K562 (cell line): ENCODE measurements at regions not wholly inside any gene's neighbourhood (a gene's known extent, or its start where the extent isn't known, plus 50 kb on each side); places are given as distances from the start of the nearest gene placed in this dataset.

Experiments used
- ATAC-seq: fragments of 200-7000 bp; cut with Tn5 transposase; 3 replicates; pipeline ENCODE4 v1.9.1; 2020; ENCODE audit warnings: moderate library complexity
- BruUV-seq: library from RNA; stranded (reverse); fragments of 400-500 nt; replicated peaks from 2 replicates; lab custom pipeline; 2021; lab: Mats Ljungman, UMichigan
- CTCF ChIA-PET: fragments of 300-600 bp; formaldehyde crosslinking; extraction: SDS; loops from one replicate; lab custom pipeline; 2021; ENCODE audit warnings: low intra/inter-chr PET ratio; lab: Yijun Ruan, JAX
- POLR2A ChIA-PET: fragments of 300-600, 350-650 bp; sonication (Branson Sonifier 250); formaldehyde crosslinking; extraction: SDS; loops from one replicate; lab custom pipeline; 2021; ENCODE audit warnings: antibody characterized with exemption, inconsistent platforms; lab: Yijun Ruan, JAX
- DNase-seq, 4 experiments: peaks; one replicate each; pipeline versions ENCODE4 v3.0.0 to v3.0.0-alpha.2; 2011 to 2018; ENCODE audit warnings: low spot score in 3 of 4, mixed read lengths in 3 of 4; ENCODE audit errors: extremely low read depth in 1 of 4
- FAIRE-seq: peaks from 2 replicates; lab custom pipeline; 2011; peaks lifted over from hg19 to GRCh38; lab: Jason Lieb, UNC
- H2AFZ ChIP-seq: 2 replicates; pipeline ENCODE4 v1.6.0; 2011; ENCODE audit warnings: low read depth, low read length, control low read depth, inconsistent platforms
- H3K27ac ChIP-seq: fragments of 200-600 bp; 3 replicates; pipeline ENCODE4 v1.8.0; 2011; ENCODE audit warnings: low read depth, mild to moderate bottlenecking, control low read depth, inconsistent platforms, low read length, moderate library complexity, mixed read lengths; ENCODE audit errors: extremely low read depth
- H3K27me3 ChIP-seq, 2 experiments: fragments of 300-600 bp in 1 of 2; 2 replicates in 1 of 2; 3 replicates in 1 of 2; pipeline versions ENCODE4 v1.6.0 to v1.8.0; 2011; ENCODE audit warnings: inconsistent platforms in 2 of 2, low read length in 2 of 2, mild to moderate bottlenecking in 1 of 2, mixed read lengths in 1 of 2, moderate library complexity in 1 of 2; ENCODE audit not compliant: control insufficient read depth in 2 of 2, insufficient read depth in 2 of 2
- H3K36me3 ChIP-seq: fragments of 300-600 bp; 3 replicates; pipeline ENCODE4 v1.8.0; 2011; ENCODE audit warnings: mild to moderate bottlenecking, low read length, inconsistent platforms; ENCODE audit not compliant: control insufficient read depth, insufficient read depth
- H3K4me1 ChIP-seq, 2 experiments: fragments of 200-600 bp in 1 of 2; replicated peaks in 1 of 2; 2 replicates in 1 of 2; 3 replicates in 1 of 2; pipeline versions ENCODE4 v1.5.1 to v1.8.0; 2011; ENCODE audit warnings: inconsistent platforms in 2 of 2, low read length in 2 of 2, mild to moderate bottlenecking in 1 of 2, mixed read lengths in 1 of 2, moderate library complexity in 1 of 2; ENCODE audit not compliant: control insufficient read depth in 2 of 2, insufficient read depth in 2 of 2
- H3K4me2 ChIP-seq: 2 replicates; pipeline ENCODE4 v1.6.1; 2011; ENCODE audit warnings: low read length, control low read depth, inconsistent platforms, mixed read lengths; ENCODE audit not compliant: insufficient read depth
- H3K4me3 ChIP-seq: fragments of 200-600 bp; sonication (generic), shearing (Covaris generic); 2 replicates; pipeline ENCODE4 v1.5.1; 2016; ENCODE audit warnings: control low read depth, inconsistent platforms
- H3K79me2 ChIP-seq: fragments of 200-600 bp; 3 replicates; pipeline ENCODE4 v1.8.0; 2011; ENCODE audit warnings: low read length, inconsistent platforms; ENCODE audit not compliant: control insufficient read depth, insufficient read depth
- H3K9ac ChIP-seq, 2 experiments: 2 replicates each; pipeline versions ENCODE4 v1.6.0 to v1.6.1; 2011; ENCODE audit warnings: low read depth in 2 of 2, low read length in 2 of 2, control low read depth in 1 of 2, inconsistent platforms in 1 of 2, mild to moderate bottlenecking in 1 of 2, mixed read lengths in 1 of 2; ENCODE audit not compliant: insufficient read depth in 1 of 2
- H3K9me1 ChIP-seq: one replicate; pipeline ENCODE4 v1.6.0; 2011; ENCODE audit warnings: inconsistent platforms, mild to moderate bottlenecking, low read length, moderate library complexity; ENCODE audit not compliant: control insufficient read depth, insufficient read depth
- H3K9me3 ChIP-seq: replicated peaks from 2 replicates; pipeline ENCODE4 v1.5.1; 2011; ENCODE audit warnings: low read depth, low read length, inconsistent platforms; ENCODE audit not compliant: control insufficient read depth, insufficient read depth
- H4K20me1 ChIP-seq: replicated peaks from 2 replicates; pipeline ENCODE4 v1.6.1; 2011; ENCODE audit warnings: low read length, inconsistent platforms, mixed read lengths; ENCODE audit not compliant: control insufficient read depth, insufficient read depth
- CHD4 ChIP-seq: fragments of 200-600 bp; sonication (generic); IDR thresholded peaks from 3 replicates; pipeline ENCODE4 v1.6.1; 2012; ENCODE audit warnings: low read depth, mild to moderate bottlenecking, mixed read lengths, low read length, inconsistent platforms; ENCODE audit not compliant: insufficient read depth, insufficient replicate concordance, poor library complexity, severe bottlenecking
- ETS2 ChIP-seq: IDR thresholded peaks from 2 replicates; pipeline ENCODE4 v1.6.1; 2016; ENCODE audit warnings: borderline replicate concordance, missing genetic modification characterization, mild to moderate bottlenecking, moderate library complexity, missing compliant biosample characterization; ENCODE audit not compliant: poor library complexity, severe bottlenecking
- MBD1 ChIP-seq: fragments of 250-450 bp; sonication (Bioruptor Pico); IDR thresholded peaks from 2 replicates; pipeline ENCODE4 v1.8.0; 2022; ENCODE audit warnings: inconsistent platforms
- PHF8 ChIP-seq: fragments of 200-600 bp; sonication (generic); IDR thresholded peaks from 2 replicates; pipeline ENCODE4 v1.6.1; 2012; ENCODE audit warnings: mixed run types, mild to moderate bottlenecking, inconsistent platforms, low read length, moderate library complexity, borderline replicate concordance
- RFX5 ChIP-seq: IDR thresholded peaks from 2 replicates; pipeline ENCODE4 v1.6.1; 2011; ENCODE audit warnings: low read depth, mild to moderate bottlenecking, improper control_type of control experiment, low read length
- TSC22D4 ChIP-seq: fragments of 450-650 bp; IDR thresholded peaks from 2 replicates; pipeline ENCODE4 v1.6.1; 2016; ENCODE audit warnings: missing genetic modification characterization, missing biosample characterization, control low read depth
- YBX1 ChIP-seq: fragments of 450-650 bp; IDR thresholded peaks from 2 replicates; pipeline ENCODE4 v1.7.1; 2016; ENCODE audit warnings: mild to moderate bottlenecking
- ZNF184 ChIP-seq: sonication (generic); formaldehyde crosslinking; IDR thresholded peaks from 2 replicates; pipeline ENCODE4 v1.5.0; 2020; ENCODE audit warnings: missing genetic modification reagents
- WGBS: fragments of 100-300 bp; shearing (Covaris generic); methylation state at CpG from one replicate; pipeline ENCODE4 v1.1.6; 2016; ENCODE audit warnings: low coverage, mixed read lengths; ENCODE audit not compliant: insufficient coverage; ENCODE audit errors: missing lambda C conversion rate; 5-methylcytosine and 5-hydroxymethylcytosine counted together
- in situ Hi-C: fragments of 300-500 bp; cut with MboI; formaldehyde crosslinking; loops from 4 replicates; pipeline ENCODE4 v1.15.0; 2018; ENCODE audit warnings: inconsistent platforms, mixed read lengths
- intact Hi-C: fragments of 100-400 bp; cut with micrococcal nuclease; formaldehyde crosslinking; loops from 2 replicates; pipeline ENCODE4 v1.14.2; 2022

DNA sequence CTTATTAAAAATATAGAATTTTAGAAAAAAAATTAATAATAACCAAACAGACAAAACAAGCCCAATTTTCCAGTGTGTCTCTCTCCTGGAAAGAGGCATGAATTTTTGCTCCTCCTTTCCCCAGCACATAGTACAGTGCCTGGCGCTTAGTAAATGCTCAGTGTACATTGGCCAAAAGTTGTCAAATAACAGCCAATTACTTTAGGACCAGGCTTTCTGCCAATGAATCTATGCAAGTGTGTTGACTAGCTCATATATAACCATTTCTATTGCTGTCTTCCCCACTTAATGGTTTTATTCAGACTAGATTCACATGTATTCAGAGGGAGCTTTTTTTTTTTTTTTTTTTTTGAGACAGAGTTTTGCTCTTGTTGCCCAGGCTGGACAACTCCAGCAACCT is 120.1 kb upstream of the CD180 start:
- Histone ChIP-seq H3K9ac (no peak overlapping the region), H3K36me3 (no peaks in the 10 kb centered on the region), H3K9me3 (no peaks in the 10 kb centered on the region), H3K79me2 (no peaks in the 10 kb centered on the region), H3K9me1 (no peaks in the 10 kb centered on the region), H3K27me3 (no peaks in the 10 kb centered on the region), H4K20me1 (no peaks in the 10 kb centered on the region), H3K4me3 (no peak overlapping the region), H3K4me2 (no peak overlapping the region), H2AFZ (no peak overlapping the region), H3K27ac (no peak overlapping the region), H3K4me1 (no peaks in the 10 kb centered on the region)
- 7% methylated on average over 1 of the region's 1 CpG for WGBS
- ChIA-PET POLR2A (no interaction called here), CTCF (no interaction called here)
- no peak for FAIRE-seq
- in situ Hi-C loops (no loop called here), intact Hi-C loops (no loop called here)
- ATAC-seq = no peak
- no peak for DNase-seq
- BruUV-seq = no TSS peak
- TF ChIP-seq PHF8 (no peak), CHD4 (no peak), TSC22D4 (tag) (no peak), ETS2 (no peak), RFX5 (no peak), MBD1 (no peak), ZNF184 (CRISPR knock-in tag) (no peak), YBX1 (no peak)
